NCI-H345 treated with DMSO at 0.1 percent for 48 hours (cell line): ENCODE measurements at regions not wholly inside any gene's neighbourhood (a gene's known extent, or its start where the extent isn't known, plus 50 kb on each side); places are given as distances from the start of the nearest gene placed in this dataset.
A peak's percentile ranks its signal among the peaks of the same experiment; 100 is the strongest.

ENCODE experiments used
- DNase-seq: peaks from one replicate; lab custom pipeline; 2025; ENCODE audit not compliant: unreplicated experiment; lab: John Stamatoyannopoulos, UW

GRCh38 chr6:18920701-18921100 is 533.6 kb downstream of the RNF144B start:
- no peak for DNase-seq

- DNase-seq, result no peak
Measured at GRCh38 chr6:18931086-18931485, 543.9 kb downstream of the RNF144B start.

GRCh38 chr6:18958146-18958545 is 571.0 kb downstream of the RNF144B start:
- no peak for DNase-seq

- DNase-seq, result no peak
Measured at GRCh38 chr6:18961566-18961965, 574.4 kb downstream of the RNF144B start.

- DNase-seq, result no peak
Measured at GRCh38 chr6:18962361-18962905, 575.3 kb downstream of the RNF144B start.

GRCh38 chr6:18963439-18963838 is 576.3 kb downstream of the RNF144B start:
- no peak for DNase-seq

- DNase-seq, result no peak
Measured at GRCh38 chr6:18973251-18973650, 586.1 kb downstream of the RNF144B start.

- DNase-seq, result no peak
Measured at GRCh38 chr6:18976091-18976490, 588.9 kb downstream of the RNF144B start.

- no peak for DNase-seq
Measured at GRCh38 chr6:18976966-18977365, 589.8 kb downstream of the RNF144B start.

- DNase-seq, result peak; percentile 45
Measured at GRCh38 chr6:18978337-18979128, 591.4 kb downstream of the RNF144B start.

- no peak for DNase-seq
Measured at GRCh38 chr6:18985061-18985460, 597.9 kb downstream of the RNF144B start.

- DNase-seq, result no peak
Measured at GRCh38 chr6:18985996-18986395, 598.8 kb downstream of the RNF144B start.

- DNase-seq, result no peak
Measured at GRCh38 chr6:18988636-18989035, 601.5 kb downstream of the RNF144B start.

GRCh38 chr6:18990059-18990978 is 603.2 kb downstream of the RNF144B start:
- peak; percentile 82 for DNase-seq

- DNase-seq, result no peak
Measured at GRCh38 chr6:18997375-18997826, 610.3 kb downstream of the RNF144B start.

- DNase-seq, result no peak
Measured at GRCh38 chr6:19002976-19003560, 615.9 kb downstream of the RNF144B start.

- no peak for DNase-seq
Measured at GRCh38 chr6:19004176-19004575, 617.0 kb downstream of the RNF144B start.

- DNase-seq, result no peak
Measured at GRCh38 chr6:19009769-19010168, 622.6 kb downstream of the RNF144B start.

GRCh38 chr6:19013026-19013705 is 626.0 kb downstream of the RNF144B start:
- no peak for DNase-seq

- DNase-seq, result peak; percentile 31
Measured at GRCh38 chr6:19024737-19025136, 637.6 kb downstream of the RNF144B start.

GRCh38 chr6:19028201-19028600 is 641.1 kb downstream of the RNF144B start:
- no peak for DNase-seq
